ENCODE measurements at regions not wholly inside any gene's neighbourhood (a gene's known extent, or its start where the extent isn't known, plus 50 kb on each side); places are given as distances from the start of the nearest gene placed in this dataset.
"Not testable (repeated sequence)": the region's sequence is repeated elsewhere in the genome, so short reads cannot be mapped to it uniquely, and the experiment has no call there.

GRCh38 chr13:80070024-80070703, 270.8 kb downstream of the SPRY2 start:
- DNase-seq = no peak

- DNase-seq = no peak
These were observed 271.6 kb downstream of the SPRY2 start for GRCh38 chr13:80069374-80069773.

DNA sequence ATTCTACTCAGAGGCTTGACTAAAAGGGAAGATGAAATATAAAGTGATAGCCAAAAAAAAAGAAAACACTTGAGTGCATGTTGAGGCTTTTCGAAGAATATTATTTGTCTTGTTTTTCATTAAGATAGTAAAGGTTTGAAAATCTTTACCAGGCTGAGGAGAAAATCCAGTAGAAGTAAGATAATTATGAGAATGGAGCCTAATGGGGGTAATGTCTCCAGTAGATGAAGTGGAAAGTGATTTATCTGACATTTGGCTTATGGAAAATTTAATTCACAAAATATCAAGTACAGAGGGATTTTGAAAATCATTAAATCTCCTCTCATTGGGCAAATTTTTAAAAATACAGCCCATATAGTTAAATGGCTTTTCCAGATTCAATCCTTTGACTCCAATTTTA, 274.9 kb downstream of the SPRY2 start:
- no peak for DNase-seq

DNA sequence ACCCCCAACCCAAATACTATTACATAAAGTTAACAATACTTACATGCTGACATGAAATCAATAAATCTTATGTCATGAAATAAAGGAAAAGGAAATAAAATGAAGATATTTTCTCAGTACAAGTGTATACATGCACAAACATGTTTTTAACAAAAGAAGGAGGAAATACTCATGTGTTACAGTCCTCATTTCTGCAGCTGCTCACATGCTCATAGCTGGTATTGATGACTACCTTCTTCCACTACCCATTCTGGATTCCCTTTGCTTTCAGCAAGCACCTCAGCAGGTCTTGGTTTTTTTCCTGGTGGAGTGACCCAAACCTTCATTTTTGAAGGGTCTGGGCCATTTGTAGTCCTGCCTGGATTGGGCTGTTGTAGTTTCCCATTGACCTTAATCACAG, 278.5 kb downstream of the SPRY2 start:
- not testable (repeated sequence) for DNase-seq

GRCh38 chr13:80059789-80060188, 281.1 kb downstream of the SPRY2 start:
- no peak for DNase-seq

DNA sequence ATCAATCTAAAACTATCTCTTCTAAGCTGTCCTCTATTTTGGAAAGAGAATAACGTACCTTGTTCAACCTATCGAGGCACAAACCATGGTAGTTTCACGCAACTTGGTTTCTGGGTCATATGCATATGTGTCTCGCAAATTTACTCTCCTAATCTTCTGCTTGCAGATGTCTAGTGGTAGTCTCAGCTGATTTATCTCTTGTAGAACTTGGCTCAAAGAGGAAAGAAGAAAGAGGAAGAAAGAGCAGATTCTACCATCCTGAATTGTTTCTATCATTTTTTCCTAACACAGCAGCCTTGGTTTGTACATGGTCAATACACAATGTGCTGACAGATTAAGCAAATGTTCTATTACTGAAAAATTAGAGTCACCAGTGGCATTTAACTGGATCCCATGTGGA, 282.3 kb downstream of the SPRY2 start:
- DNase-seq = no peak

DNA sequence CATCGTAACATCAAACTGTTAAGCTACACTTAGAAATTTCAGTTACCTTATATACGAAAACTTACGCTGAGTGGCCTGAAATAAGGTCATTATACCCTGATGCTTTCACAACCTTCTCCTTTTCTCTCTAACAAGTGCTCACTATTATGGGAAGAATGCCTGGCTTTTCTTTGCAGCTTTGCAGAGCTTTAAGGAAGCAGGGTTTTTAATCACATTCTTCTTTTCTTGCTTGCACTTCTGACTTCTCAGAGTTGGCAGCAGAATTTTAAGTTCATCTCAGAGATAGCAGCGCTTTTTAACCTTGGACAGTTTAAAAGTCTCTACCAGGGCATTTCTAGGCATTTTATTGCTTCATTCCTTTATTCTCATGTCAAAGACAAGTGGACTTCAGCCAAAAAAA, 285.1 kb downstream of the SPRY2 start:
- DNase-seq = no peak

DNA sequence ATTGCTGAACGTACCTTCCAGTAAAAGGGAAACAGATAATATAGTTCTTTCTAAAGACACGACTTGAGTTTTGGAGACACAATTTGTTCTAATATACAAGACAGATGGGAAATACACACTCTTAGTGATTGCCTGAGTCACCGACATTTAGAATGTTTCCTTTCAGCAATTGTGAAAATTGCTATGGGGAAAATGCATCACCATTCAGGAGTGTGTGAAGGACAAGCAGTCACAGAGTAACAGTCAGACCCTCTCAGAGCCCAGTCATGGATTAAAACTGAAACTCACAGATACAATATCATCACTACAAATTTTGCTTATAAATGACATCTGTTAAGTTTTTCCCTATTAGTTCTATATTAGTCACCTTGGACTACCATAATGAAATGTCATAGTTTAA, 286.1 kb downstream of the SPRY2 start:
- no peak for DNase-seq

DNA sequence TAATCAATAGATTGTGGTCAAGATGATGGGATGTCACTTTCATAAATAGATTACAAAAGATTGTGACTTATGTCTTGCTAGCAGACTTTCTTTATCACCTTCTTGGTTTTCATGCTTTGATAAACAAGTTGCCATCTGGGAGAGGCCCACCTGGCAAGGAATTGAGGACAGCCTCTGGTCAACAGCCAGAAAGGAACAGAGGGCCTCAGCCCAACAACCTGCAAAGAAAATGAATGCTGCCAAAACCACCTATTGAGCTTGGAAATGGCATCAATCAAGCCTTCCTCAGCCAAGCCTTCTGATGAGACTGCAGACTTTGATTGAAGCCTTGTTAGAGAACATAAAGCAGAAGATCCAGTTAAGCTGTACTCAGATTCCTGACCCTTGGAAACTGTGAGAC, 288.6 kb downstream of the SPRY2 start:
- DNase-seq = no peak

GRCh38 chr13:80050252-80050651, 290.7 kb downstream of the SPRY2 start:
- no peak for DNase-seq

DNA sequence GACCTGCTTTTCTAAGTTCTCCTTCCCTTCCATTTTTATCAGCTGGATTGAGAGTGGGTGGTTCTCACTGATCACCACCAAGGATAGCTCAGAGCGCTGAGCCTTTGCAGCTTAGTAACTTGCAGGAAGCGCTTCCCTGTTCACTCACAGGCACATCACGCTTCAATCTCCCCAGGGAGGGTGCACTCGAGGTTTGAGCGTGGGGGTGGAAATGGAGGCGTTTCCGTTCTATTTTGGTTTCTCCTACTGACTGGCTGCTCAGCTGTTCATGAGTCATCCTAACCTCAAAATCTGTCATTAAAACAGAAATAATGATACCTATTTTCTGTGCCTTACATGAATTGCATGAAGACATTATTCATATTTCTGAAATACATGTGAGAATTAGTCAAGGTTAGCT, 292.1 kb downstream of the SPRY2 start:
- peak; percentile 22 for DNase-seq

DNA sequence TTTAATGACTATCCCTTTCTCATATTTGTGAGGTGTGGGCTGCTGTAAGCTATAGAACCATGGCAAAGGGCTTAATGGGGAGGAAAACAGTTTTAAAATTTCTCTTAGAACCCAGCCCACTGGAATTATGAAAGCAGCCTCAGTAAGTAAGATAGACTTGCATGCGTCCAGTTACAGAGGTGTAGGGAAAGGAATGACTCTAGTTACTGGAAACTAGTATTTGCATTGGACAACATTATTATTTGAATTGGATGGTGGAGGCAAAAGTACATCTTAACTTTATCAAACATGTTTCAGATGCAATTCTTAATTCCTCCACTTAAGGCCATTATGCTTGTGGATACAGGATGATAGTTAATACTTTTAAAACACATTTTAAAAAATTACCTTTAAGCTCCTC, 292.9 kb downstream of the SPRY2 start:
- no peak for DNase-seq

DNA sequence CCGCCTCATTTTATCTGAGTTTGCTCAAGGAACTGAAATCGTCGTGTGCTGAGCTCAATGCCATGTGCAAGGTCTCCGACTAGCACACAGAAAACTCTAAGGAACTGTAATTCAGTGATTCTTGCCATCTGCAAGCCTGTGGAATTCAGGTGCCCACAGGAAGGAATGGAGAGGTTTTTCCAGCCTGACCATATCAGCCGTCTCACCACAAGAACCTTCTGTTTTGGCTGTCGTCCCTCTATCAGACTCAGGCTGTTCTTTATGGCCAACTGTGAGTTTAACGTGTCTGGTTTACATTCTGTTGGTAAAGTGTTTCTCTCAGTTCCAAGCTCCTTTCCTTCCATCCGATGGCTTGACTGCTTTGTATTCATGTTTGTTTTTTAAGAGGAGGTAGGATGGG, 293.5 kb downstream of the SPRY2 start:
- DNase-seq = no peak

DNA sequence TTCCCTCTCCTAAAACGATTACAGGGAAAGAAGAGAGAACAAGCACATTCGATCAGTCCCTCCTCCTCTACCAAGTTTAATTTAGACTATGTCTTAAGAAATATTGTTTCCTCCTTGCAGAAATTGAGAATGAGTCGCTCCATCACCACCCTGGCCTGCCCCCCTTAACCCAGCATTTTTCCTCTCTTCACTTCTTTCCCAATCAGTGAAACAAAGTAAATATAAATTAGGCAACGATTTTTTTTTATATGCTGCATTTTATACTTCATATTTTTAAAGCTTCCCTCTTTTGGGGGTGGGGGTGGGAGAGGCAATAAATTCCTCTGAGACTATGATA, 300.0 kb downstream of the SPRY2 start:
- no peak for DNase-seq

DNA sequence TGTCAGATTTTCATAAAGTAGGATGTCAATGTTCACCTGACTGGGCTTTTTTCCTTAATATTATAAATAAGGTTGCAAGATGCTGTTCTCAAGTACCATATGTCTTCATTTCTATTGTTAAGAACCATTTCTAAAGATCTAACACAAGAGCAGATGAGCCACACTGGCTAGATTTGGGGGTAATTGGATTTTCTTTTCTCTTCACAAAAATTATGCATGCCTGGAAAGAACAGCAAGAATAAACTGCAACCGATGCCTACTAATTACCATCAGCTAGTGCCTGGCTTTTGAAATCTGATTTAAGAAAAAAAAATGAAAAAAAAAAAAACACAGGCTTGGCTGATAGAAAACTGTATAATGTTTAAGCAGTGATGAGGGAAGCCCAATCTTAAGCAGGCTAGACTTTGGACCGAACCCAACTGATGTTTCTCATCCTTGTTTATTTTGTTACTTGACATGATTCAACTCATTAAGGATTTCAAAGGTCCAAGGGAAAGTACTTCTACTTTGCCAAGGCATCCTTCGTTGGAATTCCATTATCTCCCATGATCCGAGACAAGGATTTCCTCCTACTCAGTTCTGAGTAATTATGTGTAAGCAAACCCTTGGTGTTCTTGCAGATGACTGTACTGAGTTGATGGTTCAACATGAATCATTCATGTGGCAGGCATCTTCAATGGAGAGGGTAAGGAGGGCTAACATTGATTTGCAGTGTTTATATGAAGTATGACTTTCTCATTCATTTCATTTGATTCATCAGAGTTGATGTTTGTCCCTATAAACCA, 300.5 kb downstream of the SPRY2 start:
- DNase-seq = no peak

DNA sequence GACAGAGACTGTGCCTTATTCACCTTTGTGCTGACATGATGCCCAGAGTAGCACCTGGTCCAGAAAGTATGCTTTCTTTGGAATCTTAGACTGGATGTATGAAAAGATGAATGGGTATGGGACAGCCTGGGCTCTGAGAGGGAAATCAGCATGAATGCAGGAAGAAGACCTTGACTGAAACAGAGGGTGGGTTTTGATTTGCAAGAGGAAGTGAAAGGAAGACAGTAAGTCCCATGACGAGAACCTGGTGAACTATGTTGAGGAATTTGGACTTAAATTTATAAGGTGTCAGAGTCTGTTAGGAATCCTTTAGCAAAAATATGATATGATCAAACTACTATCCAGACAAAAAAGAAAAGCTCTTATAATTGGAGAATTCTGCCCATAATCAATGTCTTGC, 301.9 kb downstream of the SPRY2 start:
- DNase-seq = no peak

DNA sequence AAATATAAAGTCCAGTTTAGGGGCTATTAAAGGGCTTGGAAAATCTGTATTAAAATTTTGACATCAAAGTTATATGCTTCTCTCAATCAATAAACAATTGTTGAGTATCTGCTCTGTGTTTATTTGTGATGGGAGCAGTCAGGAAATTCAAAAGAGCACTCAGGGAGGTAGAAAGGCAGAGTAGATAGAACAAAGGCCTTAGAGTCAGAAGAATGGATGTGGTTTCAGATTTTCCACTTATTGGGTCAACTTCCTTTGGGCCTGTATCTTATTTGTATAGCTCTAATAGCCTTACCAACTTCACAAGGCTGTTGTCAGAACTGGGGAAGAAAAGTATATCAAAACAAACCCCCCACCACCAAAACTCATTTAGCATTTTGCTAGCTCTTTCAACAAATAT, 302.6 kb downstream of the SPRY2 start:
- no peak for DNase-seq

DNA sequence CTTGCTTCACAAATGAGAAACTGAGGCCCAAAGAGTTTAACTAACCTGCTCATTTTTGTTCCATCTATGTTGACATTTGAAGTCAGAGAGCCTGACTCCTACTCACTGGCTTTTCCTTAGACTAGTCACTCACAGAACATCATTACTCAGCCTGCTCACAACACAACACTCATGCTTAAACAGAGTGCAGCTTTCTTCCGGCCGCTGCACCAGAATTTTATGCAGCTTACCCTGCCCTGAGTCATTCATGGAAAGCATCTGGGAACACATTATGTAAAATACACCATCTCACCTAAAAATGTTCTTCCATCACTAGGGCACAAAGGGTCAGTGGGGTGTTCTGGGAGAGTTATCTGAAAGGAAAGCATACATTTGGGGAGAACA, 303.4 kb downstream of the SPRY2 start:
- no peak for DNase-seq

DNA sequence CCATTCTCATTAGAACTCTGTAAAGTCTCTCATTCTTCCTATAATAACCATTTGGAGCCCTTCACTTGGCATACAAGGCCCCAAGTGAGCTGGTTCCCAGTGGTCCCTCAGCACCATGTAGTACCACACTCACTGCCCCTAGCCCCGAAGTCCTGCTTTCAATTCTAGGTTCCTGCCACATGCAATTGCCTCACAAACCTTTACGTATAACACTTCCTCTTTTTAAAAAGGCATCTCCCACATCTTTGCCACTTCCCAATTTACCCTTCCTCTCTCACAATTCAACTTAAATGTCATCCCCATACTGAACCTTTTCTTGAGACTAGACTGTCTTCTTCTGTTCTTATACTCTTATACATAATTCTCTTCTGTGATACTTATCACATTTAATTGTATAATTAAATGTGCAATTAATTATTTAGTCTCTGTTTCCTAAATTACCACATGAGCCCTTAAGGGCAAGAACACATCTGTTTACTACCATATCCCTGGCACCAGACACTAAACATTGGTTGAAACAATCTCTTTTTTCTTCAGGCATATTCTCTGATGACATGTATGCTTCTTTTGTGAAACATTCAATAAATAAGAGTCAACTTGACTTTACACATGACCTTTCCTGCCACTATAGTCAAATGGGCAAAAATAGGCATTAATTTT, 304.0 kb downstream of the SPRY2 start:
- DNase-seq = no peak

GRCh38 chr13:80035096-80035495, 305.8 kb downstream of the SPRY2 start:
- no peak for DNase-seq

GRCh38 chr13:80033951-80034350, 307.0 kb downstream of the SPRY2 start:
- no peak for DNase-seq

- no peak for DNase-seq
These were observed 307.6 kb downstream of the SPRY2 start for GRCh38 chr13:80033286-80033685.

- DNase-seq = peak; percentile 4
These were observed 310.4 kb downstream of the SPRY2 start for GRCh38 chr13:80030491-80030890.

DNA sequence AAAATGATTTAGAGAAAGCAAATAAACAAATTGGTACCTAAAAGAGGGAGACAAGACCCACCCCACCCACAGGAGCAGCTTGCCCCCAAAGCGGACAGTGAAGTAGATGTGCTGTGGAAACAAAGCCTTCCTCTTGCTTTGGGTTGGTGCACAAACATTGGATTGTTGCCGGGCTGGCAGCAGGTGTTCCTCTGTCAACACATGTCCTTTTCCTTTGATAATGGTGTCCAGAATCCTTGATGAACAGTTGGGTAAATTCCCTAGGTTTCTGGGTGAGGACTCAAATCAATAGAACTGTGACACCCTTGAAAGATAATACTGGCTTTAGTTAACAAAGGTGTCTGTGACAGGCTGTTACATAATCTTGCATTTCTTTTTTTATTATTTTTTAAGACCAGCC, 311.8 kb downstream of the SPRY2 start:
- DNase-seq = peak; percentile 69
